ENCODE measurements at regions not wholly inside any gene's neighbourhood (a gene's known extent, or its start where the extent isn't known, plus 50 kb on each side); places are given as distances from the start of the nearest gene placed in this dataset.

- H3K4me3 ChIP-seq (ENCODE audit: low read depth, low read length) = no peak overlapping the region
- no peaks in the 10 kb centered on the region for H3K36me3 ChIP-seq (ENCODE audit: control insufficient read depth, insufficient read depth, low read length)
- TF ChIP-seq, protein P1, sequence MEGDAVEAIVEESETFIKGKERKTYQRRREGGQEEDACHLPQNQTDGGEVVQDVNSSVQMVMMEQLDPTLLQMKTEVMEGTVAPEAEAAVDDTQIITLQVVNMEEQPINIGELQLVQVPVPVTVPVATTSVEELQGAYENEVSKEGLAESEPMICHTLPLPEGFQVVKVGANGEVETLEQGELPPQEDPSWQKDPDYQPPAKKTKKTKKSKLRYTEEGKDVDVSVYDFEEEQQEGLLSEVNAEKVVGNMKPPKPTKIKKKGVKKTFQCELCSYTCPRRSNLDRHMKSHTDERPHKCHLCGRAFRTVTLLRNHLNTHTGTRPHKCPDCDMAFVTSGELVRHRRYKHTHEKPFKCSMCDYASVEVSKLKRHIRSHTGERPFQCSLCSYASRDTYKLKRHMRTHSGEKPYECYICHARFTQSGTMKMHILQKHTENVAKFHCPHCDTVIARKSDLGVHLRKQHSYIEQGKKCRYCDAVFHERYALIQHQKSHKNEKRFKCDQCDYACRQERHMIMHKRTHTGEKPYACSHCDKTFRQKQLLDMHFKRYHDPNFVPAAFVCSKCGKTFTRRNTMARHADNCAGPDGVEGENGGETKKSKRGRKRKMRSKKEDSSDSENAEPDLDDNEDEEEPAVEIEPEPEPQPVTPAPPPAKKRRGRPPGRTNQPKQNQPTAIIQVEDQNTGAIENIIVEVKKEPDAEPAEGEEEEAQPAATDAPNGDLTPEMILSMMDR (IDR thresholded peaks at IDR 0.05; ENCODE audit: insufficient read depth in 1 of 2, low read depth in 1 of 2, low read length in 1 of 2, severe bottlenecking in 1 of 2, unreplicated experiment in 1 of 2) = no peak
- Mint-ChIP-seq H3K4me3 (ENCODE audit: unreplicated experiment) (no peak overlapping the region), H3K36me3 (ENCODE audit: insufficient read depth, unreplicated experiment) (no peaks in the 10 kb centered on the region), H3K27me3 (ENCODE audit: insufficient read depth, unreplicated experiment) (peaks cover 14% of the 10 kb centered on the region), H3K9me3 (ENCODE audit: unreplicated experiment) (no peaks in the 10 kb centered on the region), H3K27ac (ENCODE audit: unreplicated experiment) (no peak overlapping the region), H3K4me1 (ENCODE audit: low read depth, unreplicated experiment) (peaks cover 6% of the 10 kb centered on the region)
- ChIA-PET CTCF (no interaction called here), POLR2A (no interaction called here)
- H3K4me1 ChIP-seq = no peaks in the 10 kb centered on the region
- H3K27me3 ChIP-seq (replicated peaks; ENCODE audit: control insufficient read depth, insufficient read depth, low read length) = no peaks in the 10 kb centered on the region
- no peak for DNase-seq
- no TSS peak for BruUV-seq (replicated peaks)
- intact Hi-C loops (cut with micrococcal nuclease; ENCODE audit: unreplicated experiment) = no loop called here
- H3K9me3 ChIP-seq = no peaks in the 10 kb centered on the region
These were observed 81.6 kb downstream of the PLXNA1 start for GRCh38 chr3:127064391-127065137.

- DNase-seq = no peak
- intact Hi-C loops (cut with micrococcal nuclease; ENCODE audit: unreplicated experiment) = no loop called here
- CTCF ChIA-PET = no interaction called here
- no peaks in the 10 kb centered on the region for H3K36me3 ChIP-seq (ENCODE audit: control insufficient read depth, insufficient read depth, low read length)
- no peak overlapping the region for H3K4me3 ChIP-seq (ENCODE audit: low read depth, low read length)
- no peaks in the 10 kb centered on the region for H3K9me3 ChIP-seq
- no peaks in the 10 kb centered on the region for H3K27me3 ChIP-seq (replicated peaks; ENCODE audit: control insufficient read depth, insufficient read depth, low read length)
- Mint-ChIP-seq H3K9me3 (ENCODE audit: unreplicated experiment) (no peaks in the 10 kb centered on the region), H3K27ac (ENCODE audit: unreplicated experiment) (no peak overlapping the region), H3K4me3 (ENCODE audit: unreplicated experiment) (no peak overlapping the region), H3K4me1 (ENCODE audit: low read depth, unreplicated experiment) (peaks cover 6% of the 10 kb centered on the region), H3K36me3 (ENCODE audit: insufficient read depth, unreplicated experiment) (no peaks in the 10 kb centered on the region), H3K27me3 (ENCODE audit: insufficient read depth, unreplicated experiment) (peaks cover 14% of the 10 kb centered on the region)
- BruUV-seq (replicated peaks) = no TSS peak
- TF ChIP-seq, protein P1 (IDR thresholded peaks at IDR 0.05; ENCODE audit: insufficient read depth in 1 of 2, low read depth in 1 of 2, low read length in 1 of 2, severe bottlenecking in 1 of 2, unreplicated experiment in 1 of 2) = no peak
- H3K4me1 ChIP-seq = no peaks in the 10 kb centered on the region
- POLR2A ChIA-PET = no interaction called here
These were observed 82.2 kb downstream of the PLXNA1 start for GRCh38 chr3:127065138-127065427.

GRCh38 chr3:127065561-127066290, 82.8 kb downstream of the PLXNA1 start:
- Histone ChIP-seq H3K27me3 (replicated peaks; ENCODE audit: control insufficient read depth, insufficient read depth, low read length) (no peaks in the 10 kb centered on the region), H3K4me1 (no peaks in the 10 kb centered on the region), H3K4me3 (ENCODE audit: low read depth, low read length) (no peak overlapping the region), H3K9me3 (no peaks in the 10 kb centered on the region), H3K36me3 (ENCODE audit: control insufficient read depth, insufficient read depth, low read length) (no peaks in the 10 kb centered on the region)
- Mint-ChIP-seq H3K27ac (ENCODE audit: unreplicated experiment) (no peak overlapping the region), H3K9me3 (ENCODE audit: unreplicated experiment) (no peaks in the 10 kb centered on the region), H3K4me1 (ENCODE audit: low read depth, unreplicated experiment) (peaks cover 6% of the 10 kb centered on the region), H3K4me3 (ENCODE audit: unreplicated experiment) (no peak overlapping the region), H3K36me3 (ENCODE audit: insufficient read depth, unreplicated experiment) (no peaks in the 10 kb centered on the region), H3K27me3 (ENCODE audit: insufficient read depth, unreplicated experiment) (peaks cover 14% of the 10 kb centered on the region)
- intact Hi-C loops (cut with micrococcal nuclease; ENCODE audit: unreplicated experiment) = no loop called here
- POLR2A ChIA-PET = no interaction called here
- TF ChIP-seq, protein P1 (IDR thresholded peaks at IDR 0.05; ENCODE audit: insufficient read depth in 1 of 2, low read depth in 1 of 2, low read length in 1 of 2, severe bottlenecking in 1 of 2, unreplicated experiment in 1 of 2) = no peak
- CTCF ChIA-PET = no interaction called here
- no TSS peak for BruUV-seq (replicated peaks)
- no peak for DNase-seq
